GM12878 (cell line): ENCODE measurements at regions not wholly inside any gene's neighbourhood (a gene's known extent, or its start where the extent isn't known, plus 50 kb on each side); places are given as distances from the start of the nearest gene placed in this dataset.

Source experiments
- EP300 ChIP-seq, 2 experiments: fragments of 150-350 bp in 1 of 2; IDR thresholded peaks; 2 replicates each; pipeline ENCODE4 v1.6.1; 2011 to 2012; ENCODE audit warnings: low read depth in 2 of 2, low read length in 2 of 2, borderline replicate concordance in 1 of 2, improper control_type of control experiment in 1 of 2, inconsistent platforms in 1 of 2; ENCODE audit not compliant: control insufficient read depth in 1 of 2
- FOXM1 ChIP-seq: IDR thresholded peaks from 2 replicates; pipeline ENCODE4 v1.6.1; 2012; ENCODE audit warnings: low read depth, mild to moderate bottlenecking, inconsistent platforms, low read length, moderate library complexity
- MXI1 ChIP-seq: fragments of 150-350 bp; IDR thresholded peaks from 2 replicates; pipeline ENCODE4 v1.6.1; 2011; ENCODE audit warnings: low read depth, mild to moderate bottlenecking, inconsistent platforms, low read length, improper control_type of control experiment
- NBN ChIP-seq: fragments of 450-650 bp; IDR thresholded peaks from 2 replicates; pipeline ENCODE4 v1.6.1; 2016
- POLR2A ChIP-seq: IDR thresholded peaks from 2 replicates; pipeline ENCODE4 v1.6.1; 2011; ENCODE audit warnings: low read depth, mild to moderate bottlenecking, low read length
- TF ChIP-seq, protein P1 (sequence below), 3 experiments: IDR thresholded peaks in 2 of 3; conservative IDR thresholded peaks in 1 of 3; 2 replicates each; pipeline ENCODE4 v1.5.1; 2011; ENCODE audit warnings: low read depth in 3 of 3, low read length in 3 of 3, mild to moderate bottlenecking in 3 of 3, control low read depth in 2 of 3, moderate library complexity in 2 of 3, inconsistent platforms in 1 of 3, mixed read lengths in 1 of 3; ENCODE audit not compliant: control insufficient read depth in 2 of 3, insufficient read depth in 1 of 3; ENCODE audit errors: extremely low read depth in 1 of 3
- TF ChIP-seq, protein P2 (sequence below): IDR thresholded peaks from 2 replicates; pipeline ENCODE4 v1.6.1; 2012; ENCODE audit warnings: low read depth, low read length, improper control_type of control experiment
- TF ChIP-seq, protein P3 (sequence below): fragments of 450-650 bp; IDR thresholded peaks from 2 replicates; pipeline ENCODE4 v1.6.1; 2016; ENCODE audit warnings: mild to moderate bottlenecking, moderate library complexity, borderline replicate concordance

DNA sequence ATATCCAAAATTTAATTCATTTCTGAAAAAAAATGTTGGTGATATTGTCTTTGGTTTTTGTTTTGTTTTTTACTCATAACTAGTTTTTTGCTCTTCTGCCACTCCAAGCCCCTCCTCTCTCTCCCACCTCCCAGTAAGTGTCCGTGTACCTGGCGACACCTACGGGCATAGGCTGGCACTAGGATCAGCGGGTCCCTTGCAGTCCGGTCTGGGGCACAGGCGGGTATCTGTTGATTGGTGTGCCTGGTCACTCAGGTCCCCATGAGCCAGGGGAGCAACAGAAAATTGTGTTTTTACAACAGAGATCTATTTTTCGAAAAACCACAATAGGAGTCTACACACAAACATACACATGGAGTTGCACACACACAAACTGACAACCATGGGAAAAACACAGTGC, 104.8 kb downstream of the ZIC5 start:
- TF ChIP-seq EP300 (IDR thresholded peaks at IDR 0.05; ENCODE audit: borderline replicate concordance in 1 of 2, control insufficient read depth in 1 of 2, low read depth in 2 of 2, low read length in 2 of 2): no peak
- TF ChIP-seq, protein P1, sequence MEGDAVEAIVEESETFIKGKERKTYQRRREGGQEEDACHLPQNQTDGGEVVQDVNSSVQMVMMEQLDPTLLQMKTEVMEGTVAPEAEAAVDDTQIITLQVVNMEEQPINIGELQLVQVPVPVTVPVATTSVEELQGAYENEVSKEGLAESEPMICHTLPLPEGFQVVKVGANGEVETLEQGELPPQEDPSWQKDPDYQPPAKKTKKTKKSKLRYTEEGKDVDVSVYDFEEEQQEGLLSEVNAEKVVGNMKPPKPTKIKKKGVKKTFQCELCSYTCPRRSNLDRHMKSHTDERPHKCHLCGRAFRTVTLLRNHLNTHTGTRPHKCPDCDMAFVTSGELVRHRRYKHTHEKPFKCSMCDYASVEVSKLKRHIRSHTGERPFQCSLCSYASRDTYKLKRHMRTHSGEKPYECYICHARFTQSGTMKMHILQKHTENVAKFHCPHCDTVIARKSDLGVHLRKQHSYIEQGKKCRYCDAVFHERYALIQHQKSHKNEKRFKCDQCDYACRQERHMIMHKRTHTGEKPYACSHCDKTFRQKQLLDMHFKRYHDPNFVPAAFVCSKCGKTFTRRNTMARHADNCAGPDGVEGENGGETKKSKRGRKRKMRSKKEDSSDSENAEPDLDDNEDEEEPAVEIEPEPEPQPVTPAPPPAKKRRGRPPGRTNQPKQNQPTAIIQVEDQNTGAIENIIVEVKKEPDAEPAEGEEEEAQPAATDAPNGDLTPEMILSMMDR (IDR thresholded peaks at IDR 0.05 in 2 of 3, conservative IDR thresholded peaks at IDR 0.05 in 1 of 3; ENCODE audit: control insufficient read depth in 2 of 3, extremely low read depth in 1 of 3, insufficient read depth in 1 of 3, low read depth in 3 of 3, low read length in 3 of 3): no peak
- TF ChIP-seq, protein P2, sequence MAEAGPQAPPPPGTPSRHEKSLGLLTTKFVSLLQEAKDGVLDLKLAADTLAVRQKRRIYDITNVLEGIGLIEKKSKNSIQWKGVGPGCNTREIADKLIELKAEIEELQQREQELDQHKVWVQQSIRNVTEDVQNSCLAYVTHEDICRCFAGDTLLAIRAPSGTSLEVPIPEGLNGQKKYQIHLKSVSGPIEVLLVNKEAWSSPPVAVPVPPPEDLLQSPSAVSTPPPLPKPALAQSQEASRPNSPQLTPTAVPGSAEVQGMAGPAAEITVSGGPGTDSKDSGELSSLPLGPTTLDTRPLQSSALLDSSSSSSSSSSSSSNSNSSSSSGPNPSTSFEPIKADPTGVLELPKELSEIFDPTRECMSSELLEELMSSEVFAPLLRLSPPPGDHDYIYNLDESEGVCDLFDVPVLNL: no peak
- TF ChIP-seq POLR2A: no peak
- no peak for TF ChIP-seq MXI1
- no peak for TF ChIP-seq NBN
- TF ChIP-seq, protein P3, sequence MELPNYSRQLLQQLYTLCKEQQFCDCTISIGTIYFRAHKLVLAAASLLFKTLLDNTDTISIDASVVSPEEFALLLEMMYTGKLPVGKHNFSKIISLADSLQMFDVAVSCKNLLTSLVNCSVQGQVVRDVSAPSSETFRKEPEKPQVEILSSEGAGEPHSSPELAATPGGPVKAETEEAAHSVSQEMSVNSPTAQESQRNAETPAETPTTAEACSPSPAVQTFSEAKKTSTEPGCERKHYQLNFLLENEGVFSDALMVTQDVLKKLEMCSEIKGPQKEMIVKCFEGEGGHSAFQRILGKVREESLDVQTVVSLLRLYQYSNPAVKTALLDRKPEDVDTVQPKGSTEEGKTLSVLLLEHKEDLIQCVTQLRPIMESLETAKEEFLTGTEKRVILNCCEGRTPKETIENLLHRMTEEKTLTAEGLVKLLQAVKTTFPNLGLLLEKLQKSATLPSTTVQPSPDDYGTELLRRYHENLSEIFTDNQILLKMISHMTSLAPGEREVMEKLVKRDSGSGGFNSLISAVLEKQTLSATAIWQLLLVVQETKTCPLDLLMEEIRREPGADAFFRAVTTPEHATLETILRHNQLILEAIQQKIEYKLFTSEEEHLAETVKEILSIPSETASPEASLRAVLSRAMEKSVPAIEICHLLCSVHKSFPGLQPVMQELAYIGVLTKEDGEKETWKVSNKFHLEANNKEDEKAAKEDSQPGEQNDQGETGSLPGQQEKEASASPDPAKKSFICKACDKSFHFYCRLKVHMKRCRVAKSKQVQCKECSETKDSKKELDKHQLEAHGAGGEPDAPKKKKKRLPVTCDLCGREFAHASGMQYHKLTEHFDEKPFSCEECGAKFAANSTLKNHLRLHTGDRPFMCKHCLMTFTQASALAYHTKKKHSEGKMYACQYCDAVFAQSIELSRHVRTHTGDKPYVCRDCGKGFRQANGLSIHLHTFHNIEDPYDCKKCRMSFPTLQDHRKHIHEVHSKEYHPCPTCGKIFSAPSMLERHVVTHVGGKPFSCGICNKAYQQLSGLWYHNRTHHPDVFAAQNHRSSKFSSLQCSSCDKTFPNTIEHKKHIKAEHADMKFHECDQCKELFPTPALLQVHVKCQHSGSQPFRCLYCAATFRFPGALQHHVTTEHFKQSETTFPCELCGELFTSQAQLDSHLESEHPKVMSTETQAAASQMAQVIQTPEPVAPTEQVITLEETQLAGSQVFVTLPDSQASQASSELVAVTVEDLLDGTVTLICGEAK: no peak
- TF ChIP-seq FOXM1: no peak
